ENCODE measurements at regions not wholly inside any gene's neighbourhood (a gene's known extent, or its start where the extent isn't known, plus 50 kb on each side); places are given as distances from the start of the nearest gene placed in this dataset.

DNA sequence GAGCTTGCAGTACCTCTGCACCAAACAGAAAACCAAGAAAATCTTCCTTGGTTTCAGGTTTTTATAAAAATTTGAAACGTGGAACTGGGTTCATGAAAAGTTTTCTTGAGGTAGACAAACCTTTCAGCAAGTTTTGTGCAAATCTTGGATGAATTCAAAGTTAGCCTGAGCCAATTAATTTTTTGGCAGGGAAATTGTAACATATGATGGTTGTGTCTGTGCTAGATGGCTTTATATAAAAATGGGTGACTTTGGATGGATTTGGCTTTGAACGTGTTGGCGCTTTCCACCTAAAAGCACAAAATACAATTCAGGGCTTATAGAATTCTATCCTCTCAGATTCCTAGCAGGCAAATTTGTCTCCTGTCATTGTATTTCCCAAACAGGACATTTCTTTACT is 524.4 kb downstream of the CAAP1 start:
- H3K27me3 ChIP-seq: no peaks in the 10 kb centered on the region
- no peaks in the 10 kb centered on the region for H3K36me3 ChIP-seq
- no peak for TF ChIP-seq CTCF (IDR thresholded peaks at IDR 0.05)
- intact Hi-C loops (cut with DNase I): no loop called here
- no peaks in the 10 kb centered on the region for H3K4me1 ChIP-seq
- ATAC-seq (no peak), DNase-seq (no peak)
- H3K4me3 ChIP-seq: no peak overlapping the region
- no peak overlapping the region for H3K27ac ChIP-seq
- no peaks in the 10 kb centered on the region for H3K9me3 ChIP-seq

- Histone ChIP-seq H3K4me1 (no peaks in the 10 kb centered on the region), H3K27me3 (no peaks in the 10 kb centered on the region), H3K27ac (no peak overlapping the region), H3K9me3 (peaks cover 0 to 5% of the 10 kb centered on the region in 2 donors), H3K36me3 (no peaks in the 10 kb centered on the region), H3K4me3 (no peak overlapping the region)
- TF ChIP-seq CTCF (IDR thresholded peaks at IDR 0.05): no peak
- intact Hi-C loops (cut with DNase I): no loop called here
- DNase-seq: no peak
- ATAC-seq: no peak
Observed at GRCh38 chr9:26361010-26361409, 531.6 kb downstream of the CAAP1 start.

- TF ChIP-seq CTCF (IDR thresholded peaks at IDR 0.05): no peak
- Histone ChIP-seq H3K9me3 (peaks cover 0 to 5% of the 10 kb centered on the region in 2 donors), H3K27me3 (no peaks in the 10 kb centered on the region), H3K4me3 (no peak overlapping the region), H3K4me1 (no peaks in the 10 kb centered on the region), H3K27ac (no peak overlapping the region), H3K36me3 (no peaks in the 10 kb centered on the region)
- ATAC-seq (no peak), DNase-seq (peak in 2 of 4 donors; percentile 8 to 25)
- intact Hi-C loops (cut with DNase I): no loop called here
Observed at GRCh38 chr9:26358836-26359235, 533.8 kb downstream of the CAAP1 start.

GRCh38 chr9:26357803-26358344 is 534.7 kb downstream of the CAAP1 start:
- intact Hi-C loops (cut with DNase I): no loop called here
- Histone ChIP-seq H3K27me3 (no peaks in the 10 kb centered on the region), H3K4me1 (no peaks in the 10 kb centered on the region), H3K9me3 (peaks cover 0 to 5% of the 10 kb centered on the region in 2 donors), H3K36me3 (no peaks in the 10 kb centered on the region), H3K27ac (no peak overlapping the region), H3K4me3 (no peak overlapping the region)
- ATAC-seq (peak; percentile 79), DNase-seq (peak in 1 of 4 donors; percentile 18)
- no peak for TF ChIP-seq CTCF (IDR thresholded peaks at IDR 0.05)

DNA sequence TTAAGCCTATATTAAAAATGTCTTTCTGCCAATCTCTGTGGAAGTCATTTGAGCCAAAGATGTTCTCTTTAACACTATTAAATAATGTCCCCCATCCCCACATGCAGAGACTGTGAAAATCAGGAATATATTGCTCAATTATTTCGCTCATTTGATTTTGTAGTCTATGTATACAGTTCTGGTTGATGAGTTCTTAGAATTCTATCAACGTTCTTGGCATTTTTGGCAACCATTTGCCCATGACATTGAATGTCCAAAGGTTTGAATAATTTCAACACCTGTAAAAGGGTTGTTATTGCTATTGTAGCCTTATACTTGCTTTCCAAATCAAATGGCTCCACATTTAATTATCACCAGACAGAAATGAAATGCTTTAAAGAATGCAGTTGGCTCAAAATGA is 536.1 kb downstream of the CAAP1 start:
- DNase-seq (no peak), ATAC-seq (no peak)
- no peak overlapping the region for H3K27ac ChIP-seq
- intact Hi-C loops (cut with DNase I): no loop called here
- H3K4me1 ChIP-seq: no peaks in the 10 kb centered on the region
- H3K36me3 ChIP-seq: no peaks in the 10 kb centered on the region
- peaks cover 0 to 7% of the 10 kb centered on the region in 2 donors for H3K9me3 ChIP-seq
- H3K27me3 ChIP-seq: no peaks in the 10 kb centered on the region
- H3K4me3 ChIP-seq: no peak overlapping the region
- TF ChIP-seq CTCF (IDR thresholded peaks at IDR 0.05): no peak
